Keratinocyte (primary cell): ENCODE measurements at regions not wholly inside any gene's neighbourhood (a gene's known extent, or its start where the extent isn't known, plus 50 kb on each side); places are given as distances from the start of the nearest gene placed in this dataset.

Experiments used
- EZH2 ChIP-seq: IDR thresholded peaks from one replicate; pipeline ENCODE4 v1.6.1; 2012; ENCODE audit warnings: inconsistent platforms, mild to moderate bottlenecking, low read length, moderate library complexity
- TF ChIP-seq, protein P1 (sequence below), 3 experiments: IDR thresholded peaks in 1 of 3; conservative IDR thresholded peaks in 1 of 3; optimal IDR thresholded peaks in 1 of 3; 2 replicates in 2 of 3; 3 replicates in 1 of 3; pipeline versions ENCODE3 to v1.5.1; 2011; ENCODE audit warnings: low read length in 3 of 3, mild to moderate bottlenecking in 3 of 3, moderate library complexity in 2 of 3, control low read depth in 1 of 3, inconsistent platforms in 1 of 3; ENCODE audit not compliant: insufficient read depth in 2 of 3; ENCODE audit errors: extremely low read depth in 1 of 3

DNA sequence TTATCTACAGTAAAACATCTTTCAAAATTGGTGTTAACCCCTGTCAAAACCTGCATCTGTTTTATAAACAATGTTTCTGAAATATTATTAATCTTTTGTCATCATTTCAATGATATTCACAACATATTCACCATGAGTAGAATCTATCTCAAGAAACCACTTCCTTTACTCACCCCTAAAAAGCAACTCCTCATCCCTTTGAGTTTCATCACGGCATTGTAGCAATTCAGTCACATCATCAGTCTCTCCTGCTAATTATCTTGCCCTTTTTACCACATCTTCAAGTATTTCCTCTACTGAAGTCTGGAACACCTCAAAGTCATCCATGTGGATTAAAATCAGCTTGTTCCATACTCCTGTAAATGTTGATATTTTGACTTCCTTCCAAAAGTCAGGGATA lies 415.3 kb upstream of the TECRL start:
- TF ChIP-seq EZH2 = no peak
- TF ChIP-seq, protein P1, sequence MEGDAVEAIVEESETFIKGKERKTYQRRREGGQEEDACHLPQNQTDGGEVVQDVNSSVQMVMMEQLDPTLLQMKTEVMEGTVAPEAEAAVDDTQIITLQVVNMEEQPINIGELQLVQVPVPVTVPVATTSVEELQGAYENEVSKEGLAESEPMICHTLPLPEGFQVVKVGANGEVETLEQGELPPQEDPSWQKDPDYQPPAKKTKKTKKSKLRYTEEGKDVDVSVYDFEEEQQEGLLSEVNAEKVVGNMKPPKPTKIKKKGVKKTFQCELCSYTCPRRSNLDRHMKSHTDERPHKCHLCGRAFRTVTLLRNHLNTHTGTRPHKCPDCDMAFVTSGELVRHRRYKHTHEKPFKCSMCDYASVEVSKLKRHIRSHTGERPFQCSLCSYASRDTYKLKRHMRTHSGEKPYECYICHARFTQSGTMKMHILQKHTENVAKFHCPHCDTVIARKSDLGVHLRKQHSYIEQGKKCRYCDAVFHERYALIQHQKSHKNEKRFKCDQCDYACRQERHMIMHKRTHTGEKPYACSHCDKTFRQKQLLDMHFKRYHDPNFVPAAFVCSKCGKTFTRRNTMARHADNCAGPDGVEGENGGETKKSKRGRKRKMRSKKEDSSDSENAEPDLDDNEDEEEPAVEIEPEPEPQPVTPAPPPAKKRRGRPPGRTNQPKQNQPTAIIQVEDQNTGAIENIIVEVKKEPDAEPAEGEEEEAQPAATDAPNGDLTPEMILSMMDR (optimal IDR thresholded peaks at IDR 0.05 in 1 of 3, IDR thresholded peaks at IDR 0.05 in 1 of 3, conservative IDR thresholded peaks at IDR 0.05 in 1 of 3; ENCODE audit: extremely low read depth in 1 of 3, insufficient read depth in 2 of 3, low read length in 3 of 3) = no peak
